HCT116 (cell line): ENCODE measurements at regions not wholly inside any gene's neighbourhood (a gene's known extent, or its start where the extent isn't known, plus 50 kb on each side); places are given as distances from the start of the nearest gene placed in this dataset.

ENCODE experiments used
- ATAC-seq: fragments of 200-7000 bp; cut with Tn5 transposase; 2 replicates; pipeline ENCODE4 v1.9.1; 2020; ENCODE audit warnings: mild to moderate bottlenecking, moderate library complexity
- BruUV-seq: library from RNA; stranded (reverse); fragments of 400-500 nt; replicated peaks from 2 replicates; lab custom pipeline; 2021; lab: Mats Ljungman, UMichigan
- CTCF ChIA-PET: fragments of 300-600 bp; sonication (Branson Sonifier 250); formaldehyde crosslinking; loops from one replicate; lab custom pipeline; 2021; ENCODE audit warnings: antibody characterized with exemption; lab: Charles Lee
- POLR2A ChIA-PET: fragments of 300-600, 350-600 bp; sonication (Branson Sonifier 250); formaldehyde crosslinking; loops from one replicate; lab custom pipeline; 2021; ENCODE audit warnings: antibody characterized with exemption; lab: Charles Lee
- RAD21 ChIA-PET, 2 experiments: fragments of 300-600 bp; sonication (Branson Sonifier 250); formaldehyde crosslinking; loops; one replicate each; lab custom pipeline; 2023; ENCODE audit warnings: low total read pairs in 2 of 2; ENCODE audit not compliant: uncharacterized antibody in 2 of 2, unreplicated experiment in 2 of 2, low non-redundant PET in 1 of 2; lab: Charles Lee
- DNase-seq: peaks from one replicate; pipeline ENCODE4 v3.0.0-alpha.2; 2010; ENCODE audit warnings: low read depth, low spot score
- H2AFZ ChIP-seq: fragments of 200-600 bp; shearing (Covaris generic), sonication (generic); 2 replicates; pipeline ENCODE4 v1.6.1; 2017; ENCODE audit warnings: low read depth, mixed run types, mixed read lengths, antibody characterized with exemption, low read length; ENCODE audit not compliant: poor library complexity, severe bottlenecking
- H3K27ac ChIP-seq: 2 replicates; pipeline ENCODE4 v1.5.1; 2012; ENCODE audit warnings: low read depth, low read length
- H3K27me3 ChIP-seq: fragments of 200-600 bp; sonication (generic); 2 replicates; pipeline ENCODE4 v1.6.1; 2016; ENCODE audit warnings: mixed run types, low read length, mixed read lengths; ENCODE audit not compliant: insufficient read depth
- H3K36me3 ChIP-seq, 2 experiments: fragments of 200-500 bp in 1 of 2; fragments of 200-600 bp in 1 of 2; sonication (Bioruptor generic) in 1 of 2; sonication (generic) in 1 of 2; 2 replicates each; pipeline versions ENCODE4 v1.5.1 to v1.6.1; 2014 to 2016; ENCODE audit warnings: low read length in 2 of 2, inconsistent platforms in 1 of 2, mixed read lengths in 1 of 2, mixed run types in 1 of 2; ENCODE audit not compliant: insufficient read depth in 2 of 2, control insufficient read depth in 1 of 2
- H3K4me1 ChIP-seq, 2 experiments: fragments of 200-600 bp in 1 of 2; sonication (generic) in 1 of 2; 2 replicates each; pipeline versions ENCODE4 v1.5.1 to v1.6.1; 2012 to 2017; ENCODE audit warnings: low read length in 2 of 2, inconsistent platforms in 1 of 2, mild to moderate bottlenecking in 1 of 2, mixed read lengths in 1 of 2, mixed run types in 1 of 2, moderate library complexity in 1 of 2; ENCODE audit not compliant: insufficient read depth in 2 of 2, control insufficient read depth in 1 of 2
- H3K4me2 ChIP-seq: fragments of 200-600 bp; sonication (generic); 2 replicates; pipeline ENCODE4 v1.6.1; 2017; ENCODE audit warnings: mixed run types, low read length, mixed read lengths
- H3K4me3 ChIP-seq, 2 experiments: fragments of 200-600 bp in 1 of 2; sonication (generic) in 1 of 2; replicated peaks in 1 of 2; 2 replicates each; pipeline ENCODE4 v1.5.1; 2011 to 2016; ENCODE audit warnings: low read length in 2 of 2, control low read depth in 1 of 2, low read depth in 1 of 2, mild to moderate bottlenecking in 1 of 2, mixed read lengths in 1 of 2, mixed run types in 1 of 2
- H3K79me2 ChIP-seq: fragments of 200-600 bp; sonication (generic); 2 replicates; pipeline ENCODE4 v1.6.1; 2017; ENCODE audit warnings: mild to moderate bottlenecking, mixed run types, low read length, moderate library complexity, mixed read lengths; ENCODE audit not compliant: insufficient read depth
- H3K9ac ChIP-seq: fragments of 200-600 bp; sonication (generic); 2 replicates; pipeline ENCODE4 v1.6.1; 2016; ENCODE audit warnings: low read length, mixed read lengths
- H3K9me2 ChIP-seq: fragments of 200-600 bp; sonication (generic), shearing (Covaris generic); 2 replicates; pipeline ENCODE4 v1.6.1; 2017; ENCODE audit warnings: mixed run types, mild to moderate bottlenecking, moderate library complexity; ENCODE audit not compliant: insufficient read depth
- H3K9me3 ChIP-seq, 2 experiments: fragments of 200-500 bp in 1 of 2; fragments of 200-600 bp in 1 of 2; sonication (Bioruptor generic) in 1 of 2; sonication (generic) in 1 of 2; 2 replicates each; pipeline ENCODE4 v1.6.1; 2014 to 2017; ENCODE audit warnings: low read length in 2 of 2, mixed read lengths in 2 of 2, inconsistent platforms in 1 of 2, low read depth in 1 of 2, mild to moderate bottlenecking in 1 of 2, mixed run types in 1 of 2, moderate library complexity in 1 of 2; ENCODE audit not compliant: control insufficient read depth in 1 of 2, insufficient read depth in 1 of 2
- H4K20me1 ChIP-seq: fragments of 200-600 bp; sonication (generic), shearing (Covaris generic); 2 replicates; pipeline ENCODE4 v1.6.1; 2017; ENCODE audit warnings: mixed run types, mild to moderate bottlenecking, moderate library complexity; ENCODE audit not compliant: insufficient read depth
- CBX3 ChIP-seq: IDR thresholded peaks from 2 replicates; pipeline ENCODE4 v1.6.1; 2012; ENCODE audit warnings: low read depth
- CTCF ChIP-seq, 3 experiments: fragments of 200-600 bp in 1 of 3; sonication (generic) in 1 of 3; IDR thresholded peaks in 2 of 3; conservative IDR thresholded peaks in 1 of 3; 2 replicates each; pipeline ENCODE4 v1.5.1; 2012 to 2017; ENCODE audit warnings: low read depth in 2 of 3, low read length in 2 of 3, antibody characterized with exemption in 1 of 3, borderline replicate concordance in 1 of 3, control low read depth in 1 of 3, mild to moderate bottlenecking in 1 of 3, mixed read lengths in 1 of 3, mixed run types in 1 of 3, moderate library complexity in 1 of 3; ENCODE audit not compliant: insufficient read depth in 1 of 3
- ELF1 ChIP-seq: IDR thresholded peaks from 2 replicates; pipeline ENCODE4 v1.6.1; 2012; ENCODE audit warnings: low read depth, borderline replicate concordance
- FOSL1 ChIP-seq: IDR thresholded peaks from 2 replicates; pipeline ENCODE4 v1.6.1; 2012; ENCODE audit warnings: low read depth
- POLR2A ChIP-seq: IDR thresholded peaks from 2 replicates; pipeline ENCODE4 v1.7.0; 2011; ENCODE audit warnings: borderline replicate concordance; ENCODE audit not compliant: insufficient read depth, insufficient read length; ENCODE audit errors: extremely low read depth
- POLR2AphosphoS5 ChIP-seq: IDR thresholded peaks from 2 replicates; pipeline ENCODE4 v1.6.1; 2011; ENCODE audit warnings: mild to moderate bottlenecking, low read depth, low read length, moderate library complexity
- REST ChIP-seq: IDR thresholded peaks from 2 replicates; pipeline ENCODE4 v1.6.1; 2012; ENCODE audit warnings: low read depth
- TCF7L2 ChIP-seq: IDR thresholded peaks from 2 replicates; pipeline ENCODE4 v1.7.0; 2011; ENCODE audit warnings: borderline replicate concordance, inconsistent platforms; ENCODE audit not compliant: insufficient read depth, insufficient read length; ENCODE audit errors: extremely low read depth
- YY1 ChIP-seq: IDR thresholded peaks from 2 replicates; pipeline ENCODE4 v1.6.1; 2011; ENCODE audit warnings: low read length, low read depth, moderate library complexity, mild to moderate bottlenecking; ENCODE audit not compliant: insufficient replicate concordance; ENCODE audit errors: extremely low read depth
- ZBTB33 ChIP-seq: IDR thresholded peaks from 2 replicates; pipeline ENCODE4 v1.6.1; 2011; ENCODE audit warnings: mild to moderate bottlenecking, low read length, moderate library complexity; ENCODE audit not compliant: insufficient replicate concordance; ENCODE audit errors: extremely low read depth
- ZFX ChIP-seq: fragments of 450-650 bp; IDR thresholded peaks from 2 replicates; pipeline ENCODE4 v1.6.1; 2017
- intact Hi-C: fragments of 100-400 bp; cut with micrococcal nuclease; formaldehyde crosslinking; loops from 2 replicates; pipeline ENCODE4 v1.10.0; 2022
- TF ChIP-seq, protein P1 (sequence below): IDR thresholded peaks from 2 replicates; pipeline ENCODE4 v1.6.1; 2012

- H3K79me2 ChIP-seq = no peaks in the 10 kb centered on the region
- H3K27ac ChIP-seq = no peak overlapping the region
- no TSS peak for BruUV-seq
- H3K9me2 ChIP-seq = no peaks in the 10 kb centered on the region
- DNase-seq = no peak
- no peak overlapping the region for H3K9ac ChIP-seq
- H3K4me2 ChIP-seq = no peak overlapping the region
- no peaks in the 10 kb centered on the region for H3K36me3 ChIP-seq
- H2AFZ ChIP-seq = no peak overlapping the region
- TF ChIP-seq CBX3 = no peak
- no peak for TF ChIP-seq POLR2AphosphoS5
- TF ChIP-seq POLR2A = no peak
- no peak for TF ChIP-seq REST
- no peak for TF ChIP-seq YY1
- no peak for TF ChIP-seq TCF7L2
- no peak for TF ChIP-seq CTCF (IDR thresholded peaks at IDR 0.05 in 2 of 3, conservative IDR thresholded peaks at IDR 0.05 in 1 of 3; ENCODE audit: borderline replicate concordance in 1 of 3, insufficient read depth in 1 of 3, low read depth in 2 of 3, low read length in 2 of 3)
- TF ChIP-seq ELF1 = no peak
- TF ChIP-seq FOSL1 = no peak
- no peak for TF ChIP-seq ZFX
- no peak for TF ChIP-seq ZBTB33
- TF ChIP-seq, protein P1, sequence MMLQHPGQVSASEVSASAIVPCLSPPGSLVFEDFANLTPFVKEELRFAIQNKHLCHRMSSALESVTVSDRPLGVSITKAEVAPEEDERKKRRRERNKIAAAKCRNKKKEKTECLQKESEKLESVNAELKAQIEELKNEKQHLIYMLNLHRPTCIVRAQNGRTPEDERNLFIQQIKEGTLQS = no peak
- TF ChIP-seq, all 23 proteins: peak for 0
- POLR2A ChIA-PET = no interaction called here
- H4K20me1 ChIP-seq = no peaks in the 10 kb centered on the region
- RAD21 ChIA-PET = no interaction called here
- H3K9me3 ChIP-seq = no peaks in the 10 kb centered on the region
- H3K4me3 ChIP-seq = no peak overlapping the region
- intact Hi-C loops = no loop called here
- ATAC-seq = no peak
- no peaks in the 10 kb centered on the region for H3K4me1 ChIP-seq
- H3K27me3 ChIP-seq = no peaks in the 10 kb centered on the region
- CTCF ChIA-PET = no interaction called here
These were observed 495.2 kb upstream of the TBL1XR1 start for GRCh38 chr3:177692304-177692975.
